IMR-90 (cell line): ENCODE measurements at regions not wholly inside any gene's neighbourhood (a gene's known extent, or its start where the extent isn't known, plus 50 kb on each side); places are given as distances from the start of the nearest gene placed in this dataset.

Experiments used
- ATAC-seq: fragments of 200-7000 bp; cut with Tn5 transposase; 2 replicates; pipeline ENCODE4 v1.9.1; 2020; ENCODE audit warnings: low read depth, mild to moderate bottlenecking, moderate library complexity
- BruUV-seq: library from RNA; stranded (reverse); fragments of 400-500 nt; replicated peaks from 2 replicates; lab custom pipeline; 2021; lab: Mats Ljungman, UMichigan
- CTCF ChIA-PET: fragments of 300-600 bp; formaldehyde crosslinking; extraction: SDS; loops from one replicate; lab custom pipeline; 2021; ENCODE audit warnings: antibody characterized with exemption; lab: Yijun Ruan, JAX
- POLR2A ChIA-PET: fragments of 300-600 bp; sonication (Branson Sonifier 250); formaldehyde crosslinking; loops from one replicate; lab custom pipeline; 2022; ENCODE audit warnings: antibody characterized with exemption; ENCODE audit not compliant: unreplicated experiment; lab: Charles Lee
- DNase-seq: peaks from one replicate; pipeline ENCODE4 v3.0.0; 2013
- H2AFZ ChIP-seq: replicated peaks from 2 replicates; pipeline ENCODE3; 2013; ENCODE audit warnings: low read length, mild to moderate bottlenecking; ENCODE audit not compliant: poor library complexity
- H2AK5ac ChIP-seq: 2 replicates; pipeline ENCODE4 v1.6.1; 2013; ENCODE audit warnings: low read depth, low read length, inconsistent platforms
- H2AK9ac ChIP-seq: replicated peaks from 2 replicates; pipeline ENCODE3; 2013; ENCODE audit warnings: mild to moderate bottlenecking, low read depth, low read length, moderate library complexity; ENCODE audit not compliant: poor library complexity
- H2BK120ac ChIP-seq: 2 replicates; pipeline ENCODE4 v1.6.1; 2013; ENCODE audit warnings: low read depth, low read length, inconsistent platforms
- H2BK15ac ChIP-seq: 3 replicates; pipeline ENCODE4 v1.6.1; 2013; ENCODE audit warnings: low read depth, low read length, inconsistent platforms
- H2BK20ac ChIP-seq: 2 replicates; pipeline ENCODE4 v1.6.1; 2013; ENCODE audit warnings: low read depth, mild to moderate bottlenecking, inconsistent platforms, low read length, moderate library complexity
- H2BK5ac ChIP-seq: 2 replicates; pipeline ENCODE4 v1.6.1; 2013; ENCODE audit warnings: mild to moderate bottlenecking, low read depth, low read length, inconsistent platforms; ENCODE audit not compliant: poor library complexity, severe bottlenecking
- H3K14ac ChIP-seq: replicated peaks from 2 replicates; pipeline ENCODE4 v1.6.1; 2013; ENCODE audit warnings: low read depth, low read length, inconsistent platforms
- H3K18ac ChIP-seq: 2 replicates; pipeline ENCODE4 v1.6.1; 2013; ENCODE audit warnings: low read depth, low read length, control low read depth
- H3K23ac ChIP-seq: 2 replicates; pipeline ENCODE4 v1.6.1; 2013; ENCODE audit warnings: low read depth, low read length, inconsistent platforms
- H3K27ac ChIP-seq: 2 replicates; pipeline ENCODE4 v1.5.1; 2013; ENCODE audit warnings: mild to moderate bottlenecking, control low read depth, low read length; ENCODE audit not compliant: insufficient read depth
- H3K27me3 ChIP-seq: 2 replicates; pipeline ENCODE4 v1.6.1; 2013; ENCODE audit warnings: low read length; ENCODE audit not compliant: control insufficient read depth, insufficient read depth
- H3K36me3 ChIP-seq: 2 replicates; pipeline ENCODE4 v1.6.1; 2013; ENCODE audit warnings: low read length, mixed read lengths; ENCODE audit not compliant: control insufficient read depth, insufficient read depth
- H3K4ac ChIP-seq: 2 replicates; pipeline ENCODE4 v1.6.1; 2013; ENCODE audit warnings: low read depth, low read length, inconsistent platforms
- H3K4me1 ChIP-seq: 2 replicates; pipeline ENCODE4 v1.6.1; 2013; ENCODE audit warnings: low read length, mixed read lengths; ENCODE audit not compliant: control insufficient read depth, insufficient read depth
- H3K4me2 ChIP-seq: 2 replicates; pipeline ENCODE4 v1.6.1; 2013; ENCODE audit warnings: low read depth, mild to moderate bottlenecking, control low read depth, low read length, moderate library complexity
- H3K4me3 ChIP-seq: 2 replicates; pipeline ENCODE4 v1.5.1; 2013; ENCODE audit warnings: low read depth, mild to moderate bottlenecking, control low read depth, low read length, moderate library complexity; ENCODE audit not compliant: insufficient read depth
- H3K56ac ChIP-seq: 2 replicates; pipeline ENCODE4 v1.6.1; 2013; ENCODE audit warnings: low read length, inconsistent platforms; ENCODE audit not compliant: insufficient read depth; ENCODE audit errors: extremely low read depth
- H3K79me1 ChIP-seq, 2 experiments: 2 replicates each; pipeline ENCODE4 v1.6.1; 2013; ENCODE audit warnings: low read length in 2 of 2, inconsistent platforms in 1 of 2, low read depth in 1 of 2
- H3K9ac ChIP-seq: 2 replicates; pipeline ENCODE4 v1.6.1; 2013; ENCODE audit warnings: low read depth, low read length, control low read depth
- H3K9me1 ChIP-seq: 2 replicates; pipeline ENCODE4 v1.6.1; 2013; ENCODE audit warnings: low read length, inconsistent platforms; ENCODE audit not compliant: insufficient read depth
- H3K9me3 ChIP-seq: 2 replicates; pipeline ENCODE4 v1.6.1; 2013; ENCODE audit warnings: low read length; ENCODE audit not compliant: control insufficient read depth, insufficient read depth
- H4K20me1 ChIP-seq: 2 replicates; pipeline ENCODE4 v1.6.1; 2013; ENCODE audit warnings: low read length, inconsistent platforms; ENCODE audit not compliant: insufficient read depth
- H4K5ac ChIP-seq: 2 replicates; pipeline ENCODE4 v1.6.1; 2013; ENCODE audit warnings: mild to moderate bottlenecking, low read depth, low read length, control low read depth
- H4K8ac ChIP-seq, 2 experiments: 2 replicates each; pipeline ENCODE4 v1.6.1; 2013; ENCODE audit warnings: low read depth in 2 of 2, low read length in 2 of 2, control low read depth in 1 of 2, inconsistent platforms in 1 of 2
- H4K91ac ChIP-seq: 2 replicates; pipeline ENCODE4 v1.6.1; 2013; ENCODE audit warnings: low read depth, low read length, inconsistent platforms; ENCODE audit not compliant: insufficient read depth
- BHLHE40 ChIP-seq: fragments of 150-350 bp; IDR thresholded peaks from 2 replicates; pipeline ENCODE4 v1.6.1; 2016; ENCODE audit warnings: mild to moderate bottlenecking, low read depth, low read length
- MXI1 ChIP-seq: IDR thresholded peaks from 2 replicates; pipeline ENCODE4 v1.6.1; 2012; ENCODE audit warnings: low read depth, mild to moderate bottlenecking, low read length, moderate library complexity, borderline replicate concordance
- RCOR1 ChIP-seq: IDR thresholded peaks from 2 replicates; pipeline ENCODE4 v1.6.1; 2012; ENCODE audit warnings: mild to moderate bottlenecking, low read length, improper control_type of control experiment; ENCODE audit not compliant: insufficient replicate concordance
- SMC3 ChIP-seq: fragments of 150-350 bp; IDR thresholded peaks from 2 replicates; pipeline ENCODE4 v1.6.1; 2016; ENCODE audit warnings: low read depth, mild to moderate bottlenecking, antibody characterized with exemption, low read length, moderate library complexity
- WGBS, 2 experiments: methylation state at CpG; one replicate each; pipeline versions ENCODE4 v1.1.5 to v1.1.7; 2013; ENCODE audit warnings: missing lambda C conversion rate in 2 of 2; ENCODE audit not compliant: insufficient read length in 1 of 2; ENCODE audit errors: extremely low coverage in 2 of 2; 5-methylcytosine and 5-hydroxymethylcytosine counted together
- dilution Hi-C: fragments of 300-500 bp; cut with HindIII; formaldehyde crosslinking; loops from one replicate; pipeline ENCODE4 v1.14.3; 2018; ENCODE audit warnings: low sequenced_read_pairs; ENCODE audit not compliant: unreplicated experiment
- in situ Hi-C: fragments of 300-500 bp; cut with MboI; formaldehyde crosslinking; loops from 3 replicates; pipeline ENCODE4 v1.14.3; 2019; ENCODE audit warnings: low sequenced_read_pairs, inconsistent platforms, mixed read lengths
- intact Hi-C: fragments of 100-400 bp; cut with micrococcal nuclease; formaldehyde crosslinking; loops from 2 replicates; pipeline ENCODE4 v1.10.0; 2022

GRCh38 chr17:12599186-12599920 is 66.3 kb upstream of the MYOCD start:
- H3K36me3 ChIP-seq: no peaks in the 10 kb centered on the region
- no peak overlapping the region for H2AFZ ChIP-seq
- DNase-seq (peak; percentile 86), ATAC-seq (peak; percentile 94)
- no peak overlapping the region for H3K9ac ChIP-seq
- H2BK120ac ChIP-seq: peak overlapping the region; percentile 69
- peak overlapping the region; percentile 76 for H2BK5ac ChIP-seq
- H2AK5ac ChIP-seq: no peak overlapping the region; the same call in 1 of the 2 replicates
- 0 out of 2 replicates have a peak, but pooled peaks cover 3% of the 10 kb centered on the region for H3K9me1 ChIP-seq
- peak overlapping the region; percentile 74; the same call in 1 of the 2 replicates for H3K18ac ChIP-seq
- peak overlapping the region; percentile 83 for H2BK20ac ChIP-seq
- H4K5ac ChIP-seq: peak overlapping the region; percentile 27; the same call in 1 of the 2 replicates
- TF ChIP-seq RCOR1 (no peak), SMC3 (no peak), MXI1 (no peak), BHLHE40 (0 out of 2 replicates have a peak, but pooled peaks have one; percentile 12)
- H4K91ac ChIP-seq: no peak overlapping the region; the same call in 1 of the 2 replicates
- intact Hi-C loops: no loop called here
- no peaks in the 10 kb centered on the region for H4K20me1 ChIP-seq
- peaks cover 8% of the 10 kb centered on the region for H3K4me1 ChIP-seq
- peak overlapping the region; percentile 4 to 45; a peak in 3 of 4 replicates for H4K8ac ChIP-seq
- peak overlapping the region; percentile 70 for H3K4ac ChIP-seq
- no peaks in the 10 kb centered on the region for H3K27me3 ChIP-seq
- H3K4me3 ChIP-seq: no peak overlapping the region
- ChIA-PET CTCF (interaction anchor here (1.2 kb wide), 1 partner anchor 143 kb away, joined by 3 read pairs; no protein-coding TSS in a partner anchor), POLR2A (no interaction called here)
- 0 out of 2 replicates have a peak overlapping the region, but pooled peaks have one; percentile 84 for H3K14ac ChIP-seq
- no CpG with 5 or more reads among the region's 3 CpGs for whole genome bisulfite sequencing, 2 experiments
- no peak overlapping the region for H2AK9ac ChIP-seq
- peak overlapping the region; percentile 2; the same call in 1 of the 2 replicates for H3K56ac ChIP-seq
- peak overlapping the region; percentile 29; the same call in 1 of the 2 replicates for H3K4me2 ChIP-seq
- H3K23ac ChIP-seq: peak overlapping the region; percentile 21; the same call in 1 of the 2 replicates
- peak overlapping the region; percentile 38; the same call in 1 of the 2 replicates for H3K27ac ChIP-seq
- 0 out of 3 replicates have a peak overlapping the region, but pooled peaks have one; percentile 84 for H2BK15ac ChIP-seq
- dilution Hi-C loops: no loop called here
- in situ Hi-C loops: no loop called here
- no peaks in the 10 kb centered on the region for H3K9me3 ChIP-seq
- BruUV-seq: no TSS peak
- H3K79me1 ChIP-seq: no peaks in the 10 kb centered on the region; a peak in 1 of 4 replicates
